HG02623 (cell line): ENCODE measurements at regions not wholly inside any gene's neighbourhood (a gene's known extent, or its start where the extent isn't known, plus 50 kb on each side); places are given as distances from the start of the nearest gene placed in this dataset.

Experiments used
- ATAC-seq: cut with Tn5 transposase; IDR thresholded peaks from one replicate; pipeline ENCODE4 v1.9.1; 2021; ENCODE audit warnings: moderate library complexity; ENCODE audit not compliant: unreplicated experiment

GRCh38 chr16:74232806-74233465 is 63.7 kb upstream of the PSMD7 start:
- ATAC-seq = no peak

GRCh38 chr16:74230126-74230525 is 66.5 kb upstream of the PSMD7 start:
- ATAC-seq = no peak

- ATAC-seq = no peak
Observed at GRCh38 chr16:74226338-74226954, 70.2 kb upstream of the PSMD7 start.

GRCh38 chr16:74224828-74225612 is 71.6 kb upstream of the PSMD7 start:
- no peak for ATAC-seq

- no peak for ATAC-seq
Observed at GRCh38 chr16:74221828-74222227, 74.8 kb upstream of the PSMD7 start.

- ATAC-seq = no peak
Observed at GRCh38 chr16:74219706-74220105, 76.9 kb upstream of the PSMD7 start.

GRCh38 chr16:74218871-74219270 is 77.7 kb upstream of the PSMD7 start:
- ATAC-seq = no peak

GRCh38 chr16:74216319-74216718 is 80.3 kb upstream of the PSMD7 start:
- no peak for ATAC-seq

GRCh38 chr16:74215249-74215648 is 81.4 kb upstream of the PSMD7 start:
- ATAC-seq = no peak

- ATAC-seq = no peak
Observed at GRCh38 chr16:74213372-74213771, 83.2 kb upstream of the PSMD7 start.

- no peak for ATAC-seq
Observed at GRCh38 chr16:74210245-74210644, 86.4 kb upstream of the PSMD7 start.

- ATAC-seq = no peak
Observed at GRCh38 chr16:74202009-74202408, 94.6 kb upstream of the PSMD7 start.

GRCh38 chr16:74201576-74201975 is 95.0 kb upstream of the PSMD7 start:
- no peak for ATAC-seq

GRCh38 chr16:74200921-74201320 is 95.7 kb upstream of the PSMD7 start:
- no peak for ATAC-seq

- ATAC-seq = no peak
Observed at GRCh38 chr16:74199842-74200124, 96.8 kb upstream of the PSMD7 start.

GRCh38 chr16:74199066-74199841 is 97.4 kb upstream of the PSMD7 start:
- ATAC-seq = no peak

GRCh38 chr16:74192281-74192797 is 104.3 kb upstream of the PSMD7 start:
- no peak for ATAC-seq

- ATAC-seq = no peak
Observed at GRCh38 chr16:74190292-74190691, 106.3 kb upstream of the PSMD7 start.

GRCh38 chr16:74188856-74189255 is 107.8 kb upstream of the PSMD7 start:
- no peak for ATAC-seq

- no peak for ATAC-seq
Observed at GRCh38 chr16:74186561-74186971, 110.0 kb upstream of the PSMD7 start.

- ATAC-seq = no peak
Observed at GRCh38 chr16:74184839-74185238, 111.8 kb upstream of the PSMD7 start.
